ENCODE measurements at regions not wholly inside any gene's neighbourhood (a gene's known extent, or its start where the extent isn't known, plus 50 kb on each side); places are given as distances from the start of the nearest gene placed in this dataset.
"Not testable (repeated sequence)": the region's sequence is repeated elsewhere in the genome, so short reads cannot be mapped to it uniquely, and the experiment has no call there.

- DNase-seq: no peak
- intact Hi-C loops (cut with DNase I): no loop called here
- ATAC-seq: no peak
Measured at GRCh38 chr10:38209332-38209731, 115.2 kb downstream of the ZNF37A start.

- ATAC-seq; DNase-seq; intact Hi-C loops (cut with DNase I): not testable (repeated sequence)
Measured at GRCh38 chr10:38209748-38210147, 115.6 kb downstream of the ZNF37A start.

GRCh38 chr10:38212460-38212859 is 118.3 kb downstream of the ZNF37A start:
- ATAC-seq: no peak
- intact Hi-C loops (cut with DNase I): no loop called here
- no peak for DNase-seq

- intact Hi-C loops (cut with DNase I): no loop called here
- DNase-seq (no peak), ATAC-seq (no peak)
Measured at GRCh38 chr10:38226385-38226784, 132.2 kb downstream of the ZNF37A start.

GRCh38 chr10:38228394-38228793 is 134.3 kb downstream of the ZNF37A start:
- intact Hi-C loops (cut with DNase I): no loop called here
- ATAC-seq (no peak), DNase-seq (no peak)

- ATAC-seq; intact Hi-C loops (cut with DNase I): not testable (repeated sequence)
Measured at GRCh38 chr10:38238479-38238878, 144.3 kb downstream of the ZNF37A start.

GRCh38 chr10:38242061-38242649 is 148.0 kb downstream of the ZNF37A start:
- ATAC-seq; intact Hi-C loops (cut with DNase I): not testable (repeated sequence)
- DNase-seq: peak; percentile 20

More at GRCh38 chr10:38238479-38238878, 144.3 kb downstream of the ZNF37A start:
- DNase-seq: not testable (repeated sequence)

GRCh38 chr10:38248113-38248512 is 154.0 kb downstream of the ZNF37A start:
- intact Hi-C loops (cut with DNase I); DNase-seq; ATAC-seq: not testable (repeated sequence)

- intact Hi-C loops (cut with DNase I); ATAC-seq; DNase-seq: not testable (repeated sequence)
Measured at GRCh38 chr10:38252551-38252950, 158.4 kb downstream of the ZNF37A start.

- intact Hi-C loops (cut with DNase I); DNase-seq; ATAC-seq: not testable (repeated sequence)
Measured at GRCh38 chr10:38267555-38267954, 173.4 kb downstream of the ZNF37A start.

GRCh38 chr10:38271031-38271430 is 176.9 kb downstream of the ZNF37A start:
- DNase-seq; intact Hi-C loops (cut with DNase I); ATAC-seq: not testable (repeated sequence)

GRCh38 chr10:38274879-38275278 is 180.7 kb downstream of the ZNF37A start:
- DNase-seq; ATAC-seq; intact Hi-C loops (cut with DNase I): not testable (repeated sequence)

GRCh38 chr10:38292560-38292959 is 198.4 kb downstream of the ZNF37A start:
- intact Hi-C loops (cut with DNase I); DNase-seq; ATAC-seq: not testable (repeated sequence)

GRCh38 chr10:38310111-38310510 is 216.0 kb downstream of the ZNF37A start:
- ATAC-seq; DNase-seq; intact Hi-C loops (cut with DNase I): not testable (repeated sequence)

GRCh38 chr10:38315090-38315805 is 221.1 kb downstream of the ZNF37A start:
- DNase-seq; ATAC-seq; intact Hi-C loops (cut with DNase I): not testable (repeated sequence)

GRCh38 chr10:38321393-38321792 is 227.3 kb downstream of the ZNF37A start:
- intact Hi-C loops (cut with DNase I); ATAC-seq; DNase-seq: not testable (repeated sequence)

- ATAC-seq; intact Hi-C loops (cut with DNase I); DNase-seq: not testable (repeated sequence)
Measured at GRCh38 chr10:38330306-38330705, 236.2 kb downstream of the ZNF37A start.

- DNase-seq; intact Hi-C loops (cut with DNase I); ATAC-seq: not testable (repeated sequence)
Measured at GRCh38 chr10:38331106-38331505, 237.0 kb downstream of the ZNF37A start.

GRCh38 chr10:38333699-38334098 is 239.6 kb downstream of the ZNF37A start:
- DNase-seq; ATAC-seq; intact Hi-C loops (cut with DNase I): not testable (repeated sequence)

- DNase-seq; ATAC-seq; intact Hi-C loops (cut with DNase I): not testable (repeated sequence)
Measured at GRCh38 chr10:38350645-38351044, 256.5 kb downstream of the ZNF37A start.
